ENCODE measurements at regions not wholly inside any gene's neighbourhood (a gene's known extent, or its start where the extent isn't known, plus 50 kb on each side); places are given as distances from the start of the nearest gene placed in this dataset.

- TF ChIP-seq CTCF (IDR thresholded peaks at IDR 0.05; ENCODE audit: low read depth, low read length): no peak
- no peak overlapping the region for H3K4me3 ChIP-seq (replicated peaks in 1 of 2; ENCODE audit: low read depth in 2 of 2, low read length in 2 of 2)
- no peak for DNase-seq (ENCODE audit: low read depth in 2 of 2)
Observed at GRCh38 chr15:100768501-100768931, 111.1 kb upstream of the ALDH1A3 start.

- no peak overlapping the region for H3K4me3 ChIP-seq (replicated peaks in 1 of 2; ENCODE audit: low read depth in 2 of 2, low read length in 2 of 2)
- TF ChIP-seq CTCF (IDR thresholded peaks at IDR 0.05; ENCODE audit: low read depth, low read length): no peak
- no peak for DNase-seq (ENCODE audit: low read depth in 2 of 2)
Observed at GRCh38 chr15:100769043-100769974, 110.3 kb upstream of the ALDH1A3 start.

- no peak overlapping the region for H3K4me3 ChIP-seq (replicated peaks in 1 of 2; ENCODE audit: low read depth in 2 of 2, low read length in 2 of 2)
- DNase-seq (ENCODE audit: low read depth in 2 of 2): no peak
Observed at GRCh38 chr15:100769975-100770340, 109.7 kb upstream of the ALDH1A3 start.

GRCh38 chr15:100770661-100771584, 108.7 kb upstream of the ALDH1A3 start:
- TF ChIP-seq CTCF (IDR thresholded peaks at IDR 0.05; ENCODE audit: low read depth, low read length): no peak
- H3K4me3 ChIP-seq (replicated peaks in 1 of 2; ENCODE audit: low read depth in 2 of 2, low read length in 2 of 2): no peak overlapping the region
- DNase-seq (ENCODE audit: low read depth in 2 of 2): no peak

More at GRCh38 chr15:100769975-100770340, 109.7 kb upstream of the ALDH1A3 start:
- TF ChIP-seq CTCF (IDR thresholded peaks at IDR 0.05; ENCODE audit: low read depth, low read length): no peak

- no peak overlapping the region for H3K4me3 ChIP-seq (replicated peaks in 1 of 2; ENCODE audit: low read depth in 2 of 2, low read length in 2 of 2)
- DNase-seq (ENCODE audit: low read depth in 2 of 2): peak; percentile 26 to 43
- no peak for TF ChIP-seq CTCF (IDR thresholded peaks at IDR 0.05; ENCODE audit: low read depth, low read length)
Observed at GRCh38 chr15:100771746-100772145, 107.9 kb upstream of the ALDH1A3 start.

- no peak for DNase-seq (ENCODE audit: low read depth in 2 of 2)
- no peak for TF ChIP-seq CTCF (IDR thresholded peaks at IDR 0.05; ENCODE audit: low read depth, low read length)
- H3K4me3 ChIP-seq (replicated peaks in 1 of 2; ENCODE audit: low read depth in 2 of 2, low read length in 2 of 2): no peak overlapping the region
Observed at GRCh38 chr15:100772478-100772877, 107.2 kb upstream of the ALDH1A3 start.
